ENCODE measurements at regions not wholly inside any gene's neighbourhood (a gene's known extent, or its start where the extent isn't known, plus 50 kb on each side); places are given as distances from the start of the nearest gene placed in this dataset.

GRCh38 chr20:17838921-17839320 is 129.7 kb downstream of the SNX5 start:
- TF ChIP-seq POLR2A (IDR thresholded peaks at IDR 0.05; ENCODE audit: borderline replicate concordance, extremely low read depth, insufficient read depth, insufficient read length) (no peak), EGR1 (IDR thresholded peaks at IDR 0.05; ENCODE audit: low read depth) (no peak), MAX (IDR thresholded peaks at IDR 0.05) (no peak), EZH2 (IDR thresholded peaks at IDR 0.05) (no peak)

All from HCT116 (cell line).